ENCODE measurements at regions not wholly inside any gene's neighbourhood (a gene's known extent, or its start where the extent isn't known, plus 50 kb on each side); places are given as distances from the start of the nearest gene placed in this dataset.

DNA sequence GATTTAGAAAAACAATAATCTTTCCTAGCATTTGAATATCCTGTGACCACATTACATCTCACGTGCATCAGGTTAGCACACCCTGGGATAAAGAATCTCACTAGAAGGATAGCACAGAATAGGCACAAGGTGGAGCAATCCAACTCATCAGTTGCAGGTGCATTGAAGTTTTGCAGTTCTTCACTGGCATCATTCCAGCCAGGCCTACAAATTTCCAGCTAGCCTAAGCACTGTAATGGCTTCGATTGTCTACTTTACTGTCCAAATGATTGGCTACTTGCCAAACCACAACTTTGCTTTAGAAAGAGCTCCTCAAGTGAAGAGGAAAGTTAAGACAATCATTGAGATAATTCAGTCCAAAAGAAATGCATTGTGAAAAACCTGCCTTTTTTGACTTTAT, 89.5 kb downstream of the SPRY2 start:
- Histone ChIP-seq H3K36me3 (ENCODE audit: control insufficient read depth in 1 of 2, insufficient read depth in 2 of 2, low read length in 2 of 2) (no peaks in the 10 kb centered on the region), H3K27ac (ENCODE audit: low read length) (no peak overlapping the region), H3K27me3 (ENCODE audit: low read depth, low read length) (no peaks in the 10 kb centered on the region), H3K9me3 (ENCODE audit: control insufficient read depth in 1 of 2, low read length in 2 of 2) (peaks cover 0 to 3% of the 10 kb centered on the region in 2 donors), H3K4me3 (ENCODE audit: low read depth in 1 of 2, low read length in 2 of 2) (no peak overlapping the region), H3K4me1 (ENCODE audit: control insufficient read depth in 1 of 2, insufficient read depth in 2 of 2, low read length in 2 of 2) (no peaks in the 10 kb centered on the region)

DNA sequence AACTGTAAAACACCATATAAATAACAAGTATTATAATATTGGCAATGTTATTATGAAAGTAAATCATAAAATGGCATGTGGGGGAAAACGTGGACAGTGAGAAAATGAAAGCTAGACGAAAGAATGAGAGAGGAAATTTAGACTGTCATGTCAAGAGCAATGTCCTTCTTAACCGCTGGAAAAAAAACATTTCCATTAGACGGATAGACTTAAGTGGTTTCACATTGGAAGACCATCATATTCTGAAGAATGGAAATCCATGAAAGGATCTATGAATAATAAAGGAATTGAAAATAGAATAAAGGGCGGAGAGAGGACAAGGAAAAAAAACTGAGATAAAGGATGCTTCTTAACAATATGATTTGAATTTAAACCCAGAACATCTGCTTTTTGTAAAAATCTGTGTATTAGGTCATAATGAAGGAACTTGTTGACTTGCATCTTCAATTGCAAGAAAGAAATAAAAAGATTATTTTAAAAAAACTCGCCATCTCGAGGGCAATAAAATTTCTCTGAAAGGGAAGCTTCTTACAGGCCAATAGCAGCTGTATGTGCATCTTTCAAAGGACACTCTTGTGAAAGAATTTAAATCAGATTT, 90.6 kb downstream of the SPRY2 start:
- no peaks in the 10 kb centered on the region for H3K4me1 ChIP-seq (ENCODE audit: control insufficient read depth in 1 of 2, insufficient read depth in 2 of 2, low read length in 2 of 2)
- no peak overlapping the region for H3K27ac ChIP-seq (ENCODE audit: low read length)
- peak overlapping the region; percentile 26 to 28 for H3K4me3 ChIP-seq (ENCODE audit: low read depth in 1 of 2, low read length in 2 of 2)
- H3K27me3 ChIP-seq (ENCODE audit: low read depth, low read length): no peaks in the 10 kb centered on the region
- H3K36me3 ChIP-seq (ENCODE audit: control insufficient read depth in 1 of 2, insufficient read depth in 2 of 2, low read length in 2 of 2): no peaks in the 10 kb centered on the region
- H3K9me3 ChIP-seq (ENCODE audit: control insufficient read depth in 1 of 2, low read length in 2 of 2): peaks cover 0 to 3% of the 10 kb centered on the region in 2 donors

DNA sequence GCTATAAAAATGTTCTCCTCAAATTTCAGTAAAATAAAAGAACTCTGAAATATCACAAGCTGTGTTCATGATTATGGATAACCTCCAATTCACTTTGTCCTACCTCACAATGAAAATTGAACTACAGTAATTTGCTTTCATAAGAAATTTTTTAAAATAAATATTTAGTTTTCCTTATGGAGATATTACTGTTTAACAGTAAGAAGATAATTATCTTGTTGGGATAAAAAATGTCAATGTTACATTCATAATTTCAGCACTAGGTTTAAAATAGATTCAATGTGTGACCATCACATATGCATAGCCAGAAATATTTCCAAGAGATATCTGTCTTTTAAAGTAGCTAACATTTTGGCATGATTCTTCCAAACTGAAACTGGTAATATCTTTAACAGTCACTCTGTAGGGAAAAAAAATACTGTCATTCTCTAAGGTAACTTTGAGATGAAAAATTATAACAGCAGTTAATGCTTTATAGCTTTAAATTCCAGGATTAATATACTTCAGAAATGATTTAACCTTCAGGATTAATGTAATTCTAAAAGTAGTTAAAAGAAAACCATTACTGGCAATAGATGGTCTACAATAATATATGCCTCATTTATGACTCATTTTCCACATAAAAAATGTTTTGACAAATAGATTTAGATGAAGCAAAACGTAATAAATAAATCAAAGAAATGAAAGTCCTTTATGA, 91.3 kb downstream of the SPRY2 start:
- Histone ChIP-seq H3K4me3 (ENCODE audit: low read depth in 1 of 2, low read length in 2 of 2) (peak overlapping the region in 1 of 2 donors; percentile 26), H3K27me3 (ENCODE audit: low read depth, low read length) (no peaks in the 10 kb centered on the region), H3K36me3 (ENCODE audit: control insufficient read depth in 1 of 2, insufficient read depth in 2 of 2, low read length in 2 of 2) (no peaks in the 10 kb centered on the region), H3K27ac (ENCODE audit: low read length) (no peak overlapping the region), H3K9me3 (ENCODE audit: control insufficient read depth in 1 of 2, low read length in 2 of 2) (peaks cover 0 to 3% of the 10 kb centered on the region in 2 donors), H3K4me1 (ENCODE audit: control insufficient read depth in 1 of 2, insufficient read depth in 2 of 2, low read length in 2 of 2) (no peaks in the 10 kb centered on the region)

DNA sequence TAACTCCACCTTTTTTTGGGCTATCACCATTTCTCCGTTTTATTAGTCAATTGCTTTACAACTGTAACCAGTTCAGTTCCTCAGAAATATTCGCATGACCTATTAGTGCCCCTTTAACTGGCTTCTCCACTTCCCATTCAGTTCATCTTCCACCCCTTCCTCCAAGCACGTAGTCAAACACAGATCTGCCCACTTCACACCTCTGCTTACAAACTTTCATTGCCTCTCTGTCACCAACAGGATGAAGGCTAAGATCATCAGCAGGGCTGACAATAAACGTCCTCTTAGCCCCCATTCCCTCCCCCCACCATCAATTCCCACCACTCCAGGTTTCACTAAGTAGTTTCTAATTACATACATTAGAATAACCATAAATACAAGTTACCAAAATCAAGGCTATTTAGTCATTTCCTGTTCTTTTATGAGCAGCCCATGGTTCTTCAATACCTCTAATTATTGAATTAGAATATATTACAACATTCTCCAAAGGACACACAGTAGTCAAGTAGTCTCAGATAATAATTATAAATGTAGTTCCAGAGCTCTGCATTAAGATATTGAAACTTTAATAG, 95.7 kb downstream of the SPRY2 start:
- no peaks in the 10 kb centered on the region for H3K4me1 ChIP-seq (ENCODE audit: control insufficient read depth in 1 of 2, insufficient read depth in 2 of 2, low read length in 2 of 2)
- H3K9me3 ChIP-seq (ENCODE audit: control insufficient read depth in 1 of 2, low read length in 2 of 2): no peaks in the 10 kb centered on the region
- H3K27me3 ChIP-seq (ENCODE audit: low read depth, low read length): no peaks in the 10 kb centered on the region
- no peak overlapping the region for H3K27ac ChIP-seq (ENCODE audit: low read length)
- H3K36me3 ChIP-seq (ENCODE audit: control insufficient read depth in 1 of 2, insufficient read depth in 2 of 2, low read length in 2 of 2): no peaks in the 10 kb centered on the region
- H3K4me3 ChIP-seq (ENCODE audit: low read depth in 1 of 2, low read length in 2 of 2): no peak overlapping the region

DNA sequence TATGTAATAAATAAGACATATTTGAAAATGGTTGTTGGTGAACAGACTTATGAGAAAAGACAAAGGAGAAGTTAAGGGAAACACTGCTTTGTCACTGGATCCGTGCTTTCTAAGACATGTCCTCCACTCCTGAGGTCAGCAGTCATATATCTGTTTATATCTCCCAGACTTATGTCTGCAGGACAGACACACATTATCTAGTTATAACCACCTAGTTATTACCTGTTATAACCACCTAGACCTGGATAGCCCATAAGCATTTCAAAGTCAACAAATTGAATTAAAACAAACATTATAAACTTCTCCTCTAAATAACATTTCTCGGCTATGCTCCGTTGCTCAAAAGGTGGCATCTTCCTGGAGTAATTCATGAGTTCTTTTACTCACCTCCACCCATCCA, 96.4 kb downstream of the SPRY2 start:
- Histone ChIP-seq H3K36me3 (ENCODE audit: control insufficient read depth in 1 of 2, insufficient read depth in 2 of 2, low read length in 2 of 2) (no peaks in the 10 kb centered on the region), H3K4me1 (ENCODE audit: control insufficient read depth in 1 of 2, insufficient read depth in 2 of 2, low read length in 2 of 2) (no peaks in the 10 kb centered on the region), H3K27ac (ENCODE audit: low read length) (no peak overlapping the region), H3K9me3 (ENCODE audit: control insufficient read depth in 1 of 2, low read length in 2 of 2) (no peaks in the 10 kb centered on the region), H3K4me3 (ENCODE audit: low read depth in 1 of 2, low read length in 2 of 2) (no peak overlapping the region), H3K27me3 (ENCODE audit: low read depth, low read length) (no peaks in the 10 kb centered on the region)

DNA sequence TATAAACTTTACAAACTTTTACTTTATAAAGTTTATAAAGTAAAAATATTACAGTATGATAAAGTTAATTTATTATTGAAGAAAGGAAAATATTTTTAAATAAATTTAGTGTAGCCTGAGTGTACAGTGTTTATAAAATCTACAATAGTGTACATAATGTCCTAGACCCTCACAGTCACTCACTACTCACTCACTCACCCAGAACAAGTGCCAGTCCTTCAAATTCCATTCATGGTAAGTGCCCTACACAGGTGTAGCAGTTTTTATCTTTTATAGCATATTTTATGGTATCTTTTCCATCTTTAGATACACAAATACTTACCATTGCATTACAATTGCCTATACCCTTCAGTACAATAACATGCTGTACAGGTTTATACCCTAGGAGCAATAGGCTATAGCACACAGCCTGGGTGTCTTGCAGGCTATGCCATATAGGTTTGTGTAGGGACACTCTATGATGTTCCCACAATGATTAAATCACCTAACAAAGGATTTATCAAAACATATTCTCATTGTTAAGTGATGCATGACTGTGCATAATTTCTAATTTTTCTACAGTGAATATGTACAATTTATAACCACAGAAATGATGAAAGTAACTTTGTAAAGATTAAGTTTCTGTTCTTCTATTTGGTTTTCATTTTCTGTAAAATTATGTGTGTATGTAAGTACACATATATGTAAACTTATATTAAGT, 98.0 kb downstream of the SPRY2 start:
- H3K27me3 ChIP-seq (ENCODE audit: low read depth, low read length): no peaks in the 10 kb centered on the region
- no peaks in the 10 kb centered on the region for H3K36me3 ChIP-seq (ENCODE audit: control insufficient read depth in 1 of 2, insufficient read depth in 2 of 2, low read length in 2 of 2)
- H3K4me3 ChIP-seq (ENCODE audit: low read depth in 1 of 2, low read length in 2 of 2): no peak overlapping the region
- H3K4me1 ChIP-seq (ENCODE audit: control insufficient read depth in 1 of 2, insufficient read depth in 2 of 2, low read length in 2 of 2): no peaks in the 10 kb centered on the region
- H3K27ac ChIP-seq (ENCODE audit: low read length): no peak overlapping the region
- no peaks in the 10 kb centered on the region for H3K9me3 ChIP-seq (ENCODE audit: control insufficient read depth in 1 of 2, low read length in 2 of 2)

DNA sequence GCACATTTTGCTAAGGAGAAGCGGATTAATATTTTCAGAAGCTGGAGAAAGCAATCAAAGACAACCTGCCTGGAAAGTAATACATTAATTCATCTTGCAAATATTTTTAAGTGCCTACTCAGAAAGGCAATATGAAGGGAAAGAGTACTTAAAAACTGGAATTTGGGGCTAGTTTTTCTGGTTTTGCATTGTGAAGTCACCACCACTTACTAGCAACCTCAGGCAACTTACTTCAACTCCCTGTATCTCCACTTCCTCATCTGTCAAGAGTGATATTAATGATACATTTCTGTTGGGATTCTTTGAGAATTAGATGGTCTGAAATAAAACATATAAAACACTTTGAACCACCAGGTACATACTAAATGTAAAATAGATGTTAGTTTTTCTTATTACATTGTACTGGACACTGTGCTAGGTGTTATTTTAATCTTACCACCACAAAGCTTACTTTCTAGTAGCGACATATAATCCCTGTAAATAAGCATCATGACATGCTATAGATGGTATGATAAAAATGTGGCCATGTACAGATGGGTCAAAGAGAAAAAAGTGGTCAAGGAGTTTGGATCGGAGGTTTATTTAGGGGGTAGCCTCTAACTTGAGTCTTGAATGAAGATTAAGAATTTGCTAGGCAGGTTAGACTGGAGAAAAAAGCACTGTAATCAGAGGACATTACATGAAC, 101.2 kb downstream of the SPRY2 start:
- H3K4me3 ChIP-seq (ENCODE audit: low read depth in 1 of 2, low read length in 2 of 2): no peak overlapping the region
- peaks cover 9% of the 10 kb centered on the region in 2 donors for H3K4me1 ChIP-seq (ENCODE audit: control insufficient read depth in 1 of 2, insufficient read depth in 2 of 2, low read length in 2 of 2)
- no peaks in the 10 kb centered on the region for H3K27me3 ChIP-seq (ENCODE audit: low read depth, low read length)
- no peaks in the 10 kb centered on the region for H3K9me3 ChIP-seq (ENCODE audit: control insufficient read depth in 1 of 2, low read length in 2 of 2)
- no peaks in the 10 kb centered on the region for H3K36me3 ChIP-seq (ENCODE audit: control insufficient read depth in 1 of 2, insufficient read depth in 2 of 2, low read length in 2 of 2)
- H3K27ac ChIP-seq (ENCODE audit: low read length): no peak overlapping the region

DNA sequence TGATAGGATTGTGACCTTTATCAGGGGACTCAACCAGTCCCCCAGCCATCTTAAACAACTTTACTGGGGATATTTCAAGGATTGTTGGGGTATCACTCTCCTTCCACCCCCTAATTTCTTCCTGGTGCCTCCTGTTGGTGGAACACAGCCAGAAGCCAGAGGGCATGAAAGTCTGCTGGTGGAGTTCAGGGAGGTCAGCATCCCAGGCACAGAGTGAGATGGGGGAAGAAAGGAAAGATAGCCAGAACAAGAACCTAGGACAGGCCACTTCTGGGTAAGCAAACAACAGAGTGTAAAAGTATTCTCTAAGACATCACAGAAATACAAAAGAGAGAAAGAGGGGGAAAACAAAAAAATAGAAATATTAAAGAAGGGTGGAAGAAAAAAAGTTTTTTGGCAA, 101.8 kb downstream of the SPRY2 start:
- Histone ChIP-seq H3K27ac (ENCODE audit: low read length) (no peak overlapping the region), H3K4me1 (ENCODE audit: control insufficient read depth in 1 of 2, insufficient read depth in 2 of 2, low read length in 2 of 2) (peaks cover 9% of the 10 kb centered on the region in 2 donors), H3K36me3 (ENCODE audit: control insufficient read depth in 1 of 2, insufficient read depth in 2 of 2, low read length in 2 of 2) (no peaks in the 10 kb centered on the region), H3K4me3 (ENCODE audit: low read depth in 1 of 2, low read length in 2 of 2) (no peak overlapping the region), H3K27me3 (ENCODE audit: low read depth, low read length) (no peaks in the 10 kb centered on the region), H3K9me3 (ENCODE audit: control insufficient read depth in 1 of 2, low read length in 2 of 2) (no peaks in the 10 kb centered on the region)

DNA sequence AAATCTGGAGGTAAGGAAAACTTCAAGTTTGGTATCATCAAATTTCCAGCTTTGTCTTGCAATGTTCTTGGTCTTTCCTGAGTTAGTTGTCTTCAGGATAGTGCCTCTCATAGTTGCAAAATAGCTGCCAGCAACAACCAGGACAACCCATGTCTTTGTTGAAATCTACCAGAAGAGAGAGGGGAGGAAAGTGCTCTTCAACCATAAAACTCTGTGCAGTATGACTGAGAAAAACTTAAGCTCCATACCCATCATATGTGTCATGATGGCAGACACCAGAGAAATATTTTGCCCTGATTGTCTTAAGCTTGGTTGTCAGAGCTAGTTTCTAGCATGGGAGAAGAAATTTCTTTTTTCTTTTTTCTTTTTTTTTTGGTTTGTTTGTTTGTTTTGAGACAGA, 103.3 kb downstream of the SPRY2 start:
- Histone ChIP-seq H3K27me3 (ENCODE audit: low read depth, low read length) (no peaks in the 10 kb centered on the region), H3K27ac (ENCODE audit: low read length) (no peak overlapping the region), H3K4me1 (ENCODE audit: control insufficient read depth in 1 of 2, insufficient read depth in 2 of 2, low read length in 2 of 2) (peaks cover 9% of the 10 kb centered on the region in 2 donors), H3K4me3 (ENCODE audit: low read depth in 1 of 2, low read length in 2 of 2) (no peak overlapping the region), H3K36me3 (ENCODE audit: control insufficient read depth in 1 of 2, insufficient read depth in 2 of 2, low read length in 2 of 2) (no peaks in the 10 kb centered on the region), H3K9me3 (ENCODE audit: control insufficient read depth in 1 of 2, low read length in 2 of 2) (no peaks in the 10 kb centered on the region)

DNA sequence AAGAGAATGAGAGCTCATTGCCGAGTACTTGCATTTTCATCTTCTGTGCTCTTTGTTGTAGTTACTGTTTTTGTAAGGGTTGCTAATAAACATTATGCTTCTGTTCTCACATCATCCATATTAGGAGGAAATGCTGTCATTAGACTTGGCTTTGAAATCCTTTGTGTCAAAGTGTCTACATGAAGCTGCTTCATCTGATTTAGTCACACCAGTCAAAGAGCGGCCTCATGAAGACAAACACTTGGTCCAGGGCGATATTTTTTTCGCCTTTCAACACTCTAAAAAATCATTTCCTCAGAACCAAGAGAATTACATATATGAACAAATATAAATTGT, 105.0 kb downstream of the SPRY2 start:
- Histone ChIP-seq H3K27me3 (ENCODE audit: low read depth, low read length) (no peaks in the 10 kb centered on the region), H3K4me3 (ENCODE audit: low read depth in 1 of 2, low read length in 2 of 2) (peak overlapping the region in 1 of 2 donors; percentile 12), H3K27ac (ENCODE audit: low read length) (no peak overlapping the region), H3K4me1 (ENCODE audit: control insufficient read depth in 1 of 2, insufficient read depth in 2 of 2, low read length in 2 of 2) (peaks cover 9% of the 10 kb centered on the region in 2 donors), H3K9me3 (ENCODE audit: control insufficient read depth in 1 of 2, low read length in 2 of 2) (no peaks in the 10 kb centered on the region), H3K36me3 (ENCODE audit: control insufficient read depth in 1 of 2, insufficient read depth in 2 of 2, low read length in 2 of 2) (no peaks in the 10 kb centered on the region)
